RPMI7951 (cell line): ENCODE measurements at regions not wholly inside any gene's neighbourhood (a gene's known extent, or its start where the extent isn't known, plus 50 kb on each side); places are given as distances from the start of the nearest gene placed in this dataset.
A peak's percentile ranks its signal among the peaks of the same experiment; 100 is the strongest.
"Not testable (repeated sequence)": the region's sequence is repeated elsewhere in the genome, so short reads cannot be mapped to it uniquely, and the experiment has no call there.

Experiments
- DNase-seq: peaks from one replicate; pipeline ENCODE4 v3.0.0-alpha.2; 2012; ENCODE audit warnings: low read depth

DNA sequence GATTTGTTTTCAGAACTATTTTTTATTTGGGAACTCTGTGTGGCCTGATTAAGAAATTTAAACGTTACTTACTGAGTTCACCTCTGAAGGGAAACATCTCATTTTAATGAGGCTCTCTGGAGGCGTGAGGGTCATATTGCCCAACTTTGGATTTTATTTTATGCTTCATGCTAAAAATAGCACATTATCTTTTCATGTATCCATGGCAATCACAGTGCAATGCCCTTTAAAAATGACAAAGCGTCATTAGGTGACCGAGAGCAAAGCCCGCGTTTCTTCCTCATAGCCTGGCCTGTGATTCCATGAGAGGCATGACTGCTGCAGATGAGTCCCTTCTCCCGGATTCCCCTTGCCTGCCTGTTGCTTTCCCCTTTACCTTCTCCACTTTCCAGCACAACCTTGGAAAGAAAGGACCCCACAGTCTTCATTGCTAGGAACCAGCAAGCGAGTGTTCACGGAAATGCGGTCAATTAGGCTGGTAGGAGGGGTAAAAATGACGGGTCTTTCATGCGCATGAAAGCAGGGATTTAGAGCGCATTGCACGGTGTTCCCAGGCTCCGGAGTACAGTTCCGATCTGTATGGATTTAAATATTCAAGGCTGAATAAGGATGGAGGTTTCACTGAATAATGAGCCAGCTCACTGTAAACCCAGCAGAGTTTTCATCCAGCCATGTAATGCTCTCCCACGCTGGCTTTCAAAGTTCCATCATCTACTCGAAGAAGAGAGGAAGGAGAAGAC, 98.2 kb upstream of the PITRM1 start:
- peak; percentile 33 for DNase-seq

DNA sequence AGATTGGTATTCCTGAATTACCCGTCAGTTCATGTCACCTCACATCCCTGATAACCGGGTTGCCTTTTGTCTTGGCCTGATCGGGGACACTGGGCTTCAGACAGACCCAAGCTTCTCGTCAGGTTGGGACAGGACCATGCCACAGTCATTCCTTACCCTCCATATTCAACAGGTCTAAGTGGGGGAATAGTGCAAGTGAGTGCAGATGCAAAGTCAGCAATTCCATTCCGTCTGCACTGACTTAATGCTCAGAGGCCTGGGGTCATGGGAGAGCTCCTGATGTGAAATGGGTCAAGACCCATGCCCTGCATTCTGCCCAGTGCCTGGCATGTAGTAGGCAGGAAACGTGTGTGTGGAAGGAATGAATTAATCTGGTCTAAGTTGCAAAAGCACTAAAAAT, 95.4 kb upstream of the PITRM1 start:
- no peak for DNase-seq

DNA sequence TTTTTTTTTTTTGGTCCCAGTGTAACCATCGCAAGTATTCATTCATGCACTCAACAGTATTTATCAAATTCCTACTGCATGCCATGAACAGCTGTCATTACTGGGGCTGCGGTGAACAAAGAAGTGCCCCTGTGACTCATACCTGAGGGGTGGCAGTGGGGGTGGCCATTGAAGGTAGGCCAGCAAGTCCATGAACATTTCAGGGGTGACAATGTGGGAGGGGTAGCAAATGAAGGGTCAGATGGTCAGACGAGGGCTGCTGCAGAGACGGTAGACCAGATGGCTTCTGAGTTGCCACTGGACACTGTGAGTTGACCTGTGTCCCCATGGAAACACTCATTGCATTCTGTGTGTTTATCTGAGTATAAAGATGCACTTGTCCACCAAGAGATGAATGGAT, 92.5 kb upstream of the PITRM1 start:
- peak; percentile 50 for DNase-seq

GRCh38 chr10:3264161-3264761, 91.7 kb upstream of the PITRM1 start:
- no peak for DNase-seq

DNA sequence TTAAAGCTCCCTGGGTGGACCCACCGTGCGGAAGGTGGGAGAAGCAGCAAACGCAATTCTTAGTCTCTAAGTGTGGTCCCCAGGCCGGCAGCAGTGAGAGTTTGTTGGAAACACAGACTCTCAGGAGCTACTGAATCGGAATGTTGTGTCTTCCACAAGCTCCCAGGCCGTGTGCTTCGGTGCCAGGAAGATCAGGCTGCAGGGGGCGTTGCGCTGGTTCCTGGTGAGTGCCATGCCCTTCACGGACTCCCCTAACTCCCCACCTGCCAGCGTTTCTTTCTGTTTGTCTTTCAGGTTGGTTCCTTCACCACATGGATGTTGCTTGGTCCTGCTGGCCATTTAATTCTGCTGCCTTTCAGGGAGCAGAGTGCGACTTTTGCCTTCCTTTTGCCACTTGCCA, 91.2 kb upstream of the PITRM1 start:
- no peak for DNase-seq

- DNase-seq: no peak
Measured at GRCh38 chr10:3263082-3263481, 90.5 kb upstream of the PITRM1 start.

- no peak for DNase-seq
Measured at GRCh38 chr10:3261921-3262320, 89.3 kb upstream of the PITRM1 start.

GRCh38 chr10:3260066-3260834, 87.7 kb upstream of the PITRM1 start:
- DNase-seq: no peak

DNA sequence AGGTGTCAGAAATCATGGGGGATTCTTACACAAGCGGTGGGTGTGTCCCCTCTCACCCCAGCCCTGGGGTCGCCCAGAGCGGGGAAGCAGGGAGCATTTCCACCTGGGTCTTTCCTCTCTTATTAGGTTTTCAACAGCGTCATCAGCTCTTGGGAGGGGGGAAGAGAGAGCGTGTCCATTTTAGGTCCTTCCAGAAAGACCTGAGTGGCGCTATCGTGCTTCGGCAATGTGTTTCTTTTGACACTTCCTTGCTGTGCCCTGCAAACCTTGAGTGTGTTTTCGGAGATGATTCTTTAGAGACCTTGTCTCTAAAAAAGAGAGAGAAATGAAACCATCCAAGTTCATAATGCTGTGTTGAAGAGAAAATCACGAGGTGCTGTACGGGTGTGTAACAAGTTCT, 86.9 kb upstream of the PITRM1 start:
- no peak for DNase-seq

- no peak for DNase-seq
Measured at GRCh38 chr10:3258394-3258793, 85.8 kb upstream of the PITRM1 start.

DNA sequence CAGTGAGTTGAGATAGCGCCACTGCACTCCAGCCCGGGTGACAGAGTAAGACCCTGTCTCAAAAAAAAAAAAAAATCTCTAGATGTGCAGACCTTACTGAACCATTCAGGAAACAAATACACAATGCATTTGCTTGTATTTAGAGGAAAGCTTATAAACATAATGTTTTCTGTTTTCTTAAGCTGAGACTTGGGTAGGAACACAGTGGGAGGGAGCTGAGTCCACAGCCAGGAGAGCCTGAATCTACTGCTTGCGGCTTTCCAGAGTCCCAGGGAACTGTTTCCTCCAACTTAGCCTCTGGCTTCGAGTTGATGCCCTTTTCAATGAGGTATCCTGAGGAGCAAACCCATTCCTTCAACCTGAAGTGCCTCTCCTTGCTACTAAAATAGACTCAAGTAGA, 83.0 kb upstream of the PITRM1 start:
- no peak for DNase-seq

DNA sequence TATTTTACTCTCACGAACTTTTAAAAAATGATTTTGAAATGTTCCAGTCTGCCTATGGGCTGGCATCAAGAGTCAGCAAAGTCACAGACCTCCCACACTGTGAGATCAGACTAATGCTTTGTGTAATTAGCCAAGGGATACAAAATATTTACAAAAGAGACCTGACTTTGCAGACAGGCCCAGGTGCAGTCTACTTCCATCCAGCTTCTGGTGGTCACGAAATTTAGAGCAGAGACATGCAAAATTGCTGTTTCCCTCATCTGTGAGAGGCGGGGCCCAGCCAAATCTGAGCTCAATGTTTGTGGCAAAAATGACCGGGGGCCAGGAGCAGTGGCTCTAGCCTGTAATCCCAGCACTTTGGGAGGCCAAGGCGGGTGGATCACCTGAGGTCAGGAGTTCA, 82.5 kb upstream of the PITRM1 start:
- DNase-seq: no peak

DNA sequence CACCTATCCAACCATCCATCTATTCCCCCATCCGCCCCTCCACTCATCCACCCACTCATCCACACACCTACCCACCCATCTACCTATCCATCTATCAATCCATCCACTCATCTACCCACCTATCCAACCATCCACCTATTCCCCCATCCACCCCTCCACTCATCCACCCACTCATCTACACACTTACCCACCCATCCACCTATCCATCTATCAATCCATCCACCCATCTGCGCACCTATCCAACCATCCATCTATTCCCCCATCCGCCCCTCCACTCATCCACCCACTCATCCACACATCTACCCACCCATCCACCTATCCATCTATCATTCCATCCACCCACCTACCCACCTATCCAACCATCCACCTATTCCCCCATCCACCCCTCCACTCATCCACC, 81.4 kb upstream of the PITRM1 start:
- DNase-seq: not testable (repeated sequence)

- DNase-seq: no peak
Measured at GRCh38 chr10:3251172-3251571, 78.6 kb upstream of the PITRM1 start.

GRCh38 chr10:3249307-3249889, 76.8 kb upstream of the PITRM1 start:
- DNase-seq: no peak

DNA sequence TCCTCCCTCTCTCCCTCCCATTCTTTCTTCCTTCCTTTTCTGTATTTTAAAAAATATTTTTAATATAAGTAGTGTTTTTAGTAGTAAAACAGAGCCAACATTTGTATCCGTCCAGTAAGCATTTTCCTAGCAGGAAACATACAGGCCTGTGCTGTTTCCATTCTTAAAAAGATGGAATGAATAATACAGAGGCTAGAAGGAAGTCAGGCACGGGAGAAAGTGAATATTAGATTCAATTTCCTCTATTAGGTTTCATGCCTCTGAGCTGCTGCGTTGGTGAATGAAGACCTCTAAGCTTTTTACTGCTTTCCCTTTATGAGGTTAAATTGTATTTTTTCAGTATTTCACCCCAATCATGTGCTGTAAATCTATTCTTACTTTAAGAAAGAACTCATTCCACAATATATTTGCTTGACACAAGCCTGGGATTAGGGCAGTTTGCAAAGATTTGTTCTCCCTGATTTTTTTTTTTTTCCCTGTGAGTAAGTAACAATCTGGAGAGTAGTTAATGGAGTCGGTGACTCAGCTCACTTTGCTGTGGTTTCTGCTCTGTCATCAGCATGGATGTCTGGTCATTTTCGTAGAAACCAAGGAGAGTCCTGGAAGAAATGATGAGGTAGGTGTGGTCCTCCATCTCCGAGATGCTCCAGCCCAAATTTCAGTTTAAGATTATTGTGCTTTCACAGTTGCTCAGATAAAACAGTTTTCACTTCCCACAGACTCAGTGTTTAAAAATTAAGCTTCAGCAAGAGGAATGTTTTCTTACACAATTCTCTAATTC, 76.1 kb upstream of the PITRM1 start:
- DNase-seq: peak; percentile 96

- DNase-seq: no peak
Measured at GRCh38 chr10:3245395-3245794, 72.8 kb upstream of the PITRM1 start.

- DNase-seq: no peak
Measured at GRCh38 chr10:3241967-3242650, 69.5 kb upstream of the PITRM1 start.

DNA sequence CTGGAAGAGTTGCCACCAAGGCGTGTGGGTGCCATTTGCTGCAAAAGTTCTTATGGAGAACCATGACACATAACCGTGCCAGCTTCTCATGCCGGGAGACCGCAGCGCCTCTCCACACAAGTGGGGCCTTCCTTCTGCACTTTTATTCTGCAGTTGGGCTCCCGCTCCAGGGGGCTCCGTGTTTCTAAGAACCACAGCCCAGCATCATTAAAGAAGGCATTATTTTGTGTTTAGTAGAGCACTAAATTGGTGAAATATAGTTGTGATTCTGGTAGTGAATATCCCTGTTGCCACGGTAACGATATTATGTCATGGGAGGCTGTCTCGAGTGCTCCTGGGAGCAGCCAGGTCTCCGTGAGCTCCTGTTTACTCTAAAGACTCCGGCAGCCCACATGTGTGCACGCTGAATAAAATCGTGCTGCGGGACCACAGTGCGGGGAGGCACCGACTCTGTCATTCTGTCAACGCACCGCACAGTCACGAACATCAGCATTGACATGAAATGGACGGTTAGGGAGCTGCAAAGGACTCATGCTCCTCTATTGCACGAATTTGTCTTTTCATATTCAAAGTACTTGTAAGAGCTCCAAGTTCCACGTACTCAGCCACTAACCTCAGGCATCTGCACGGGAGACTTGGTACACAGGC, 68.8 kb upstream of the PITRM1 start:
- no peak for DNase-seq
